ENCODE measurements at regions not wholly inside any gene's neighbourhood (a gene's known extent, or its start where the extent isn't known, plus 50 kb on each side); places are given as distances from the start of the nearest gene placed in this dataset.

- no peak for TF ChIP-seq REST (IDR thresholded peaks at IDR 0.05; ENCODE audit: low read depth, low read length)
Observed at GRCh38 chr6:169019111-169019510, 234.5 kb downstream of the THBS2 start (continued).

DNA sequence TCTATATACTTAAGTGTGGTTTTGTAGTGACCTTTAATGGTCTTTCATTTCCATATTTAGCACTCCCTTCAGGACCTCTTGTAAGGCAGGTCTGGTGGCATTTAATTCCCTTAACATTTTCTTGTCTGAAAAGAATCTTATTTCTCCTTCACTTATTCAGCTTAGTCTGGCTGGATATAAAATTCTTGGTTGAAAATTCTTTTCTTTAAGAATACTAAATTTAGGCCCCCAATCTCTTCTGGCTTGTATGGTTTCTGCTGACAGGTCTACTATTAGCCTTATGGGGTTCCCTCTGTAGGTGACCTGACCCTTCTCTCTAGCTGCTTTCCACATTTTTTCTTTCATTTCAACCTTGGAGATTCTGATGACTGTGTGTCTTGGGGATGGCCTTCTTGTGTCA, 236.9 kb downstream of the THBS2 start:
- no peak overlapping the region for H3K4me3 ChIP-seq (ENCODE audit: low read depth in 2 of 2, low read length in 1 of 2)
- no peak overlapping the region for H3K27ac ChIP-seq (ENCODE audit: low read depth in 2 of 2, low read length in 1 of 2)
- DNase-seq = no peak
- 0 out of 2 replicates have a peak, but pooled peaks cover 6% of the 10 kb centered on the region for H3K9me3 ChIP-seq
- no peaks in the 10 kb centered on the region for H3K36me3 ChIP-seq (replicated peaks in 1 of 2; ENCODE audit: control insufficient read depth in 1 of 2, insufficient read depth in 2 of 2, low read length in 1 of 2)
- H3K4me2 ChIP-seq = no peak overlapping the region
- no peaks in the 10 kb centered on the region for H3K27me3 ChIP-seq (ENCODE audit: insufficient read depth)
- no peaks in the 10 kb centered on the region; the same call in 1 of the 2 replicates for H3K9me2 ChIP-seq
- ChIA-PET POLR2A (no interaction called here), CTCF (no interaction called here)
- no peak overlapping the region for H3K9ac ChIP-seq
- H4K20me1 ChIP-seq (ENCODE audit: insufficient read depth) = no peaks in the 10 kb centered on the region
- TF ChIP-seq SMC3 (IDR thresholded peaks at IDR 0.05; ENCODE audit: low read depth, low read length) = no peak
- no peak for TF ChIP-seq CTCF (IDR thresholded peaks at IDR 0.05)
- TF ChIP-seq MXI1 (IDR thresholded peaks at IDR 0.05; ENCODE audit: low read depth, low read length) = no peak
- TF ChIP-seq RCOR1 (IDR thresholded peaks at IDR 0.05; ENCODE audit: low read length) = no peak
- TF ChIP-seq YY1 (IDR thresholded peaks at IDR 0.05; ENCODE audit: low read depth) = no peak
- TF ChIP-seq GATA2 (CRISPR knock-in tag; IDR thresholded peaks at IDR 0.05) = no peak
- TF ChIP-seq TEAD4 (IDR thresholded peaks at IDR 0.05; ENCODE audit: borderline replicate concordance, insufficient read depth) = no peak
- no peaks in the 10 kb centered on the region for H3F3A ChIP-seq (replicated peaks; ENCODE audit: insufficient read depth)
- H3K79me2 ChIP-seq (ENCODE audit: insufficient read depth) = no peaks in the 10 kb centered on the region
- no peak overlapping the region for H2AFZ ChIP-seq (ENCODE audit: low read depth)
- no peaks in the 10 kb centered on the region for H3K4me1 ChIP-seq (ENCODE audit: control insufficient read depth in 1 of 2, insufficient read depth in 2 of 2, low read depth in 1 of 2, low read length in 1 of 2)
